Fibroblast of lung (primary cell): ENCODE measurements at regions not wholly inside any gene's neighbourhood (a gene's known extent, or its start where the extent isn't known, plus 50 kb on each side); places are given as distances from the start of the nearest gene placed in this dataset.

Experiments
- DNase-seq, 2 donors: peaks; one replicate each; pipeline versions ENCODE4 v3.0.0 to v3.0.0-alpha.2; 2010; ENCODE audit warnings: low read depth in 2 of 2
- H2AFZ ChIP-seq: 2 replicates; pipeline ENCODE4 v1.5.1; 2012; ENCODE audit warnings: low read length, control low read depth, inconsistent platforms
- H3K27ac ChIP-seq: 2 replicates; pipeline ENCODE4 v1.5.1; 2011; ENCODE audit warnings: low read length, control low read depth; ENCODE audit not compliant: insufficient read depth
- H3K27me3 ChIP-seq: 2 replicates; pipeline ENCODE4 v1.5.1; 2011; ENCODE audit warnings: mild to moderate bottlenecking, low read length; ENCODE audit not compliant: control insufficient read depth, insufficient read depth
- H3K36me3 ChIP-seq: 2 replicates; pipeline ENCODE4 v1.5.1; 2011; ENCODE audit warnings: low read length; ENCODE audit not compliant: control insufficient read depth, insufficient read depth
- H3K4me1 ChIP-seq: 2 replicates; pipeline ENCODE4 v1.5.1; 2011; ENCODE audit warnings: low read length; ENCODE audit not compliant: control insufficient read depth, insufficient read depth; ENCODE audit errors: extremely low read depth
- H3K4me2 ChIP-seq: 2 replicates; pipeline ENCODE4 v1.5.1; 2011; ENCODE audit warnings: low read length, control low read depth; ENCODE audit not compliant: insufficient read depth; ENCODE audit errors: extremely low read depth
- H3K4me3 ChIP-seq, 4 experiments: fragments of 200-600 bp in 1 of 4; sonication (generic) in 1 of 4; replicated peaks in 1 of 4; 2 replicates each; pipeline ENCODE4 v1.5.1; 2011 to 2016; ENCODE audit warnings: low read length in 4 of 4, low read depth in 3 of 4, mild to moderate bottlenecking in 3 of 4, control low read depth in 2 of 4, inconsistent platforms in 1 of 4, mixed read lengths in 1 of 4; ENCODE audit not compliant: insufficient read depth in 1 of 4; ENCODE audit errors: control extremely low read depth in 1 of 4
- H3K79me2 ChIP-seq: 2 replicates; pipeline ENCODE4 v1.5.1; 2012; ENCODE audit warnings: mild to moderate bottlenecking, low read length, inconsistent platforms; ENCODE audit not compliant: control insufficient read depth, insufficient read depth
- H3K9ac ChIP-seq: 2 replicates; pipeline ENCODE4 v1.5.1; 2011; ENCODE audit warnings: mild to moderate bottlenecking, low read length, control low read depth; ENCODE audit not compliant: insufficient read depth
- H3K9me3 ChIP-seq: 2 replicates; pipeline ENCODE4 v1.5.1; 2012; ENCODE audit warnings: low read depth, low read length; ENCODE audit not compliant: control insufficient read depth, insufficient read depth
- H4K20me1 ChIP-seq: 2 replicates; pipeline ENCODE4 v1.5.1; 2011; ENCODE audit warnings: low read length; ENCODE audit not compliant: control insufficient read depth, insufficient read depth; ENCODE audit errors: extremely low read depth
- CTCF ChIP-seq, 2 donors: IDR thresholded peaks in 1 of 2; conservative IDR thresholded peaks in 1 of 2; 1 replicate in 1 of 2; 2 replicates in 1 of 2; pipeline ENCODE4 v1.5.1; 2011 to 2012; ENCODE audit warnings: low read length in 2 of 2, control low read depth in 1 of 2, inconsistent platforms in 1 of 2, low read depth in 1 of 2, mild to moderate bottlenecking in 1 of 2
- EZH2 ChIP-seq: IDR thresholded peaks from 2 replicates; pipeline ENCODE4 v1.5.1; 2012; ENCODE audit warnings: low read length, control low read depth, mild to moderate bottlenecking; ENCODE audit errors: missing control alignments

- Histone ChIP-seq H3K27ac (no peak overlapping the region), H2AFZ (no peak overlapping the region), H3K27me3 (peaks cover 2% of the 10 kb centered on the region), H3K4me3 (no peak overlapping the region), H3K79me2 (no peaks in the 10 kb centered on the region), H3K36me3 (no peaks in the 10 kb centered on the region), H3K9me3 (no peaks in the 10 kb centered on the region), H3K9ac (no peak overlapping the region), H4K20me1 (no peaks in the 10 kb centered on the region), H3K4me1 (peaks cover 3% of the 10 kb centered on the region), H3K4me2 (no peak overlapping the region)
- no peak for TF ChIP-seq CTCF (conservative IDR thresholded peaks at IDR 0.05 in 1 of 2, IDR thresholded peaks at IDR 0.05 in 1 of 2; ENCODE audit: low read depth in 1 of 2, low read length in 2 of 2)
- TF ChIP-seq EZH2: no peak
- no peak for DNase-seq
These were observed 148.1 kb upstream of the ZNF32 start for GRCh38 chr10:43796781-43797180.

- Histone ChIP-seq H3K4me2 (no peak overlapping the region), H3K9me3 (no peaks in the 10 kb centered on the region), H3K4me1 (peaks cover 3% of the 10 kb centered on the region), H3K79me2 (no peaks in the 10 kb centered on the region), H2AFZ (no peak overlapping the region), H4K20me1 (no peaks in the 10 kb centered on the region), H3K27ac (no peak overlapping the region), H3K36me3 (no peaks in the 10 kb centered on the region), H3K9ac (no peak overlapping the region), H3K4me3 (no peak overlapping the region), H3K27me3 (peaks cover 2% of the 10 kb centered on the region)
- DNase-seq: no peak
- no peak for TF ChIP-seq EZH2
- no peak for TF ChIP-seq CTCF (conservative IDR thresholded peaks at IDR 0.05 in 1 of 2, IDR thresholded peaks at IDR 0.05 in 1 of 2; ENCODE audit: low read depth in 1 of 2, low read length in 2 of 2)
These were observed 147.0 kb upstream of the ZNF32 start for GRCh38 chr10:43795639-43796038.

- Histone ChIP-seq H3K27me3 (peaks cover 2% of the 10 kb centered on the region), H3K79me2 (no peaks in the 10 kb centered on the region), H3K4me3 (no peak overlapping the region), H3K4me2 (no peak overlapping the region), H3K9ac (no peak overlapping the region), H3K27ac (no peak overlapping the region), H2AFZ (no peak overlapping the region), H3K9me3 (no peaks in the 10 kb centered on the region), H4K20me1 (no peaks in the 10 kb centered on the region), H3K4me1 (peaks cover 3% of the 10 kb centered on the region), H3K36me3 (no peaks in the 10 kb centered on the region)
- TF ChIP-seq EZH2 (no peak), CTCF (conservative IDR thresholded peaks at IDR 0.05 in 1 of 2, IDR thresholded peaks at IDR 0.05 in 1 of 2; ENCODE audit: low read depth in 1 of 2, low read length in 2 of 2) (no peak)
- DNase-seq: no peak
These were observed 146.4 kb upstream of the ZNF32 start for GRCh38 chr10:43795093-43795492.
